ENCODE measurements at regions not wholly inside any gene's neighbourhood (a gene's known extent, or its start where the extent isn't known, plus 50 kb on each side); places are given as distances from the start of the nearest gene placed in this dataset.

GRCh38 chr12:76206677-76207072 is 122.2 kb upstream of the NAP1L1 start:
- no peak overlapping the region for H3K4me3 ChIP-seq (ENCODE audit: low read length)
- ChIA-PET POLR2A (no interaction called here), CTCF (no interaction called here)
- no peak overlapping the region for H3K27ac ChIP-seq (ENCODE audit: low read depth, low read length)
- H3K36me3 ChIP-seq (ENCODE audit: control insufficient read depth in 2 of 3, insufficient read depth in 3 of 3, low read length in 3 of 3), result no peaks in the 10 kb centered on the region
- DNase-seq (no peak), ATAC-seq (no peak)
- H3K27me3 ChIP-seq (ENCODE audit: control insufficient read depth in 2 of 2, insufficient read depth in 2 of 2, low read length in 2 of 2), result no peaks in the 10 kb centered on the region
- Mint-ChIP-seq H3K27ac (no peak overlapping the region), H3K9me3 (peaks cover 0 to 23% (median 4%) of the 10 kb centered on the region in 11 donors), H3K4me3 (no peak overlapping the region), H3K4me1 (peaks cover 0 to 2% (median 0%) of the 10 kb centered on the region in 7 donors), H3K36me3 (no peaks in the 10 kb centered on the region), H3K27me3 (peaks cover 12 to 34% (median 20%) of the 10 kb centered on the region in 5 donors)
- intact Hi-C loops (cut with micrococcal nuclease), result no loop called here
- H3K4me1 ChIP-seq (ENCODE audit: control insufficient read depth in 2 of 2, insufficient read depth in 2 of 2, low read length in 2 of 2), result no peaks in the 10 kb centered on the region
- peaks cover 0 to 8% (median 0%) of the 10 kb centered on the region in 3 experiments for H3K9me3 ChIP-seq (ENCODE audit: control insufficient read depth in 2 of 3, low read length in 3 of 3)

DNA sequence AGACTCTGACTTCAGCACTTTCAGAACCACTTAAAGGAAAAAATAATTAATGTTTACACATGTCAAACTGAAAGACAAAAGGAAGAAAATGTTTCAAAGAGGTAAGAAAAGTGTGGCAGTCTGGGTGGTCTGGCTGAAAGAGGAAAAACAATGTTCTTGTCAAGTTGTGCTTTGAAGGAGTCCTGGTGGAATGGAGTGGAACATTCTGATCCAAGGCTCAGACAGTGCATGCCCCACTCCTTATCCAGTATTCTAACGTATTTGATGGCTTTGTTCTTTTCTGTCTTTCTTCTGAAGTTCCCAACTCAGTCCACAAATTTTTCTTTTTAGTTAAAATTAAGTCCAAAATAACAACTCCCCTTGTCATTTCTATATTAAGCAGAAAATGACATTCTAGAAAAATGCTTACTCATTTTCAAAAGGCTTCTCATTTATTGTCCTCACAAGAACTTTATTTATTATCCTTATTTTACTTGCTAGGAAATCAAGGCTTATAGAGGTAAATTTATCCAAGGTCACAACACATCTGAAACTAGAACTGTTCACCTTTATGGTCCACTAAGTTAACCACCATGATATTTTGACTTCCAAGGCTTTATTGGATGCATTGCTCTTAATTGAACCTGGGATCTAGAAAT is 121.7 kb upstream of the NAP1L1 start:
- CTCF ChIA-PET, result no interaction called here
- no peak overlapping the region for H3K4me3 ChIP-seq (ENCODE audit: low read length)
- no peaks in the 10 kb centered on the region for H3K36me3 Mint-ChIP-seq
- no peak overlapping the region for H3K27ac Mint-ChIP-seq
- peaks cover 0 to 8% (median 0%) of the 10 kb centered on the region in 3 experiments for H3K9me3 ChIP-seq (ENCODE audit: control insufficient read depth in 2 of 3, low read length in 3 of 3)
- no peak overlapping the region for H3K4me3 Mint-ChIP-seq
- H3K4me1 ChIP-seq (ENCODE audit: control insufficient read depth in 2 of 2, insufficient read depth in 2 of 2, low read length in 2 of 2), result no peaks in the 10 kb centered on the region
- POLR2A ChIA-PET, result no interaction called here
- H3K9me3 Mint-ChIP-seq, result peaks cover 0 to 28% (median 4%) of the 10 kb centered on the region in 11 donors
- ATAC-seq, result no peak
- no peaks in the 10 kb centered on the region for H3K36me3 ChIP-seq (ENCODE audit: control insufficient read depth in 2 of 3, insufficient read depth in 3 of 3, low read length in 3 of 3)
- intact Hi-C loops (cut with micrococcal nuclease), result no loop called here
- H3K27ac ChIP-seq (ENCODE audit: low read depth, low read length), result no peak overlapping the region
- no peaks in the 10 kb centered on the region for H3K27me3 ChIP-seq (ENCODE audit: control insufficient read depth in 2 of 2, insufficient read depth in 2 of 2, low read length in 2 of 2)
- H3K4me1 Mint-ChIP-seq, result peaks cover 0 to 4% (median 0%) of the 10 kb centered on the region in 7 donors
- H3K27me3 Mint-ChIP-seq, result peaks cover 12 to 34% (median 20%) of the 10 kb centered on the region in 5 donors
- no peak for DNase-seq

DNA sequence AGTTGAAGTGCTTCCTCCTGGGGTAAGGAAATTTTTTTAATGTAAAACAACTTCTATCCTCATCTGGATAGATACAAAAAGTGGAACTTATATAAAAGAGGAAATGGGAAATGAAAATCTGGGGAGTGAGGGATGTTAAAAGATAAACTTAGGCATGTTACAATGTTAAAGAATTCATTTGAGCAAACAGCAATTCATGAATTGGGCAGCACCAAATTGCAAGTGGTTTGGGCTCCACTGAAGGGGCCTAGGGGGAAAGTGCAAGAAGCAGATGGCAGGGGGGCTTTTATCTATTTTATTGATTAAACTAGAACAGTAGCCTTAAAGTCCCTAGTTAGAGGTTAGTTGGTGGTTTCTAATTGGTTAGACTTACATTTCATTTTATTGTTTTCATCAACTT is 118.1 kb upstream of the NAP1L1 start:
- DNase-seq (no peak), ATAC-seq (no peak)
- CTCF ChIA-PET, result no interaction called here
- Mint-ChIP-seq H3K36me3 (peaks cover 0 to 6% (median 3%) of the 10 kb centered on the region in 5 donors), H3K4me1 (peaks cover 0 to 4% (median 0%) of the 10 kb centered on the region in 7 donors), H3K4me3 (no peak overlapping the region), H3K27me3 (peaks cover 8 to 38% (median 18%) of the 10 kb centered on the region in 5 donors), H3K9me3 (peaks cover 2 to 54% (median 18%) of the 10 kb centered on the region in 11 donors), H3K27ac (no peak overlapping the region)
- Histone ChIP-seq H3K27me3 (ENCODE audit: control insufficient read depth in 2 of 2, insufficient read depth in 2 of 2, low read length in 2 of 2) (no peaks in the 10 kb centered on the region), H3K4me1 (ENCODE audit: control insufficient read depth in 2 of 2, insufficient read depth in 2 of 2, low read length in 2 of 2) (no peaks in the 10 kb centered on the region), H3K27ac (ENCODE audit: low read depth, low read length) (no peak overlapping the region), H3K36me3 (ENCODE audit: control insufficient read depth in 2 of 3, insufficient read depth in 3 of 3, low read length in 3 of 3) (no peaks in the 10 kb centered on the region), H3K4me3 (ENCODE audit: low read length) (no peak overlapping the region), H3K9me3 (ENCODE audit: control insufficient read depth in 2 of 3, low read length in 3 of 3) (peaks cover 0 to 18% (median 3%) of the 10 kb centered on the region in 3 experiments)
- intact Hi-C loops (cut with micrococcal nuclease), result no loop called here
- POLR2A ChIA-PET, result no interaction called here

DNA sequence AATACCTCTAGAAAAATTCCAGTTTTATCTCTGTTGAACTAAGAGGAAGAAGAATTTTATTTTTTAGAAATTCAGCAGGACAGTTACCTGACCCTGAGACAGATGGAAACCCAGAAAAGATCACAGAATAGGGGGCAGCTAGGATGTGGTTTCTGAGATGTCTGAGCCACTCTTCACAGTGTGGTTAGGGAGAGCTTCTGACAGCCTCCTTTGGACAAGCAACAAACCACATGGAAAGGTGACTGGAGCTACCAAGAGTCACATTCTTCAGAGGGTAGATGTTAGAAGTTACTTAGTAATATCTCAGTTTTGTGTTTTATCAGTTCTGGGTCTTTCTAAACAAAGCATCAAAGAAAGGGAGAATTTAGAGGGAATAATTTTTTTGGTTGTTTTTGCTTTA is 117.3 kb upstream of the NAP1L1 start:
- Histone ChIP-seq H3K27ac (ENCODE audit: low read depth, low read length) (no peak overlapping the region), H3K4me3 (ENCODE audit: low read length) (no peak overlapping the region), H3K27me3 (ENCODE audit: control insufficient read depth in 2 of 2, insufficient read depth in 2 of 2, low read length in 2 of 2) (no peaks in the 10 kb centered on the region), H3K9me3 (ENCODE audit: control insufficient read depth in 2 of 3, low read length in 3 of 3) (peaks cover 0 to 18% (median 3%) of the 10 kb centered on the region in 3 experiments), H3K36me3 (ENCODE audit: control insufficient read depth in 2 of 3, insufficient read depth in 3 of 3, low read length in 3 of 3) (no peaks in the 10 kb centered on the region), H3K4me1 (ENCODE audit: control insufficient read depth in 2 of 2, insufficient read depth in 2 of 2, low read length in 2 of 2) (no peaks in the 10 kb centered on the region)
- H3K27me3 Mint-ChIP-seq, result peaks cover 2 to 38% (median 15%) of the 10 kb centered on the region in 5 donors
- DNase-seq (no peak), ATAC-seq (no peak)
- H3K4me3 Mint-ChIP-seq, result no peak overlapping the region
- H3K36me3 Mint-ChIP-seq, result peaks cover 0 to 6% (median 4%) of the 10 kb centered on the region in 5 donors
- no peak overlapping the region for H3K27ac Mint-ChIP-seq
- intact Hi-C loops (cut with micrococcal nuclease), result loop anchor here in 1 of 2 donors (1.0 kb wide), 1 partner anchor 21 kb away; no protein-coding TSS in a partner anchor
- CTCF ChIA-PET, result interaction anchor here (0.6 kb wide), 1 partner anchor 27 kb away, joined by 3 read pairs; no protein-coding TSS in a partner anchor
- H3K9me3 Mint-ChIP-seq, result peaks cover 2 to 59% (median 18%) of the 10 kb centered on the region in 11 donors
- POLR2A ChIA-PET, result no interaction called here
- H3K4me1 Mint-ChIP-seq, result peaks cover 0 to 9% (median 4%) of the 10 kb centered on the region in 7 donors

- peaks cover 0 to 18% (median 3%) of the 10 kb centered on the region in 3 experiments for H3K9me3 ChIP-seq (ENCODE audit: control insufficient read depth in 2 of 3, low read length in 3 of 3)
- ChIA-PET POLR2A (no interaction called here), CTCF (interaction anchor here (0.6 kb wide), 1 partner anchor 27 kb away, joined by 3 read pairs; no protein-coding TSS in a partner anchor)
- ATAC-seq (no peak), DNase-seq (no peak)
- no peaks in the 10 kb centered on the region for H3K36me3 ChIP-seq (ENCODE audit: control insufficient read depth in 2 of 3, insufficient read depth in 3 of 3, low read length in 3 of 3)
- Mint-ChIP-seq H3K9me3 (peaks cover 2 to 59% (median 18%) of the 10 kb centered on the region in 11 donors), H3K4me3 (no peak overlapping the region), H3K36me3 (peaks cover 0 to 6% (median 4%) of the 10 kb centered on the region in 5 donors), H3K27ac (no peak overlapping the region), H3K27me3 (peaks cover 0 to 38% (median 15%) of the 10 kb centered on the region in 5 donors), H3K4me1 (peaks cover 0 to 9% (median 4%) of the 10 kb centered on the region in 7 donors)
- no peak overlapping the region for H3K27ac ChIP-seq (ENCODE audit: low read depth, low read length)
- no peaks in the 10 kb centered on the region for H3K4me1 ChIP-seq (ENCODE audit: control insufficient read depth in 2 of 2, insufficient read depth in 2 of 2, low read length in 2 of 2)
- H3K27me3 ChIP-seq (ENCODE audit: control insufficient read depth in 2 of 2, insufficient read depth in 2 of 2, low read length in 2 of 2), result no peaks in the 10 kb centered on the region
- intact Hi-C loops (cut with micrococcal nuclease), result loop anchor here in 1 of 2 donors (1.0 kb wide), 1 partner anchor 21 kb away; no protein-coding TSS in a partner anchor
- H3K4me3 ChIP-seq (ENCODE audit: low read length), result no peak overlapping the region
Measured at GRCh38 chr12:76201316-76201715, 116.8 kb upstream of the NAP1L1 start.

DNA sequence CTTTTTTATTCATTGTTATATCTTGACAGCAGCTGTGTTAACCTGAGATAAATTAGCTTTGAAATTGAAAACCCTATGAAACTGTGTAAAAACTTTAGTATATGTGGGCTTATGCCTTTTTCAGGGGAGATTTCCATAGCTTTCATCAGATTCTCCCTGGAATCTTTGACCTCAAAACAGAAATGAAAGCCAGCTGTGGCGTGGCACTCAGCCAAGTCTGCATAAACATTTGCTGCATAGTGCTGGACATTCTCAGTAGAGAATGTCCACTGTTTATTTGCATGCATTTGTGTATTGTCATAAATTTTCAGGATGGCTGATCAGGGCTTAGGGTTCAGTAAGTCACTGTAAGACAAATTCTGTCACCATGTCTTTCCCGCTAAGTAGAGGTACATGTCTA is 115.3 kb upstream of the NAP1L1 start:
- ATAC-seq (no peak), DNase-seq (no peak)
- ChIA-PET POLR2A (no interaction called here), CTCF (no interaction called here)
- peaks cover 0 to 6% (median 4%) of the 10 kb centered on the region in 5 donors for H3K36me3 Mint-ChIP-seq
- H3K4me3 Mint-ChIP-seq, result no peak overlapping the region
- peaks cover 2 to 59% (median 18%) of the 10 kb centered on the region in 11 donors for H3K9me3 Mint-ChIP-seq
- Histone ChIP-seq H3K4me1 (ENCODE audit: control insufficient read depth in 2 of 2, insufficient read depth in 2 of 2, low read length in 2 of 2) (no peaks in the 10 kb centered on the region), H3K9me3 (ENCODE audit: control insufficient read depth in 2 of 3, low read length in 3 of 3) (peaks cover 0 to 18% (median 3%) of the 10 kb centered on the region in 3 experiments), H3K27ac (ENCODE audit: low read depth, low read length) (no peak overlapping the region), H3K27me3 (ENCODE audit: control insufficient read depth in 2 of 2, insufficient read depth in 2 of 2, low read length in 2 of 2) (no peaks in the 10 kb centered on the region), H3K4me3 (ENCODE audit: low read length) (no peak overlapping the region), H3K36me3 (ENCODE audit: control insufficient read depth in 2 of 3, insufficient read depth in 3 of 3, low read length in 3 of 3) (no peaks in the 10 kb centered on the region)
- H3K27ac Mint-ChIP-seq, result no peak overlapping the region
- intact Hi-C loops (cut with micrococcal nuclease), result no loop called here
- H3K27me3 Mint-ChIP-seq, result peaks cover 5 to 28% (median 15%) of the 10 kb centered on the region in 5 donors
- H3K4me1 Mint-ChIP-seq, result peaks cover 0 to 9% (median 4%) of the 10 kb centered on the region in 7 donors
